HL-60 (cell line): ENCODE measurements at regions not wholly inside any gene's neighbourhood (a gene's known extent, or its start where the extent isn't known, plus 50 kb on each side); places are given as distances from the start of the nearest gene placed in this dataset.

Experiments used
- DNase-seq, 2 experiments: peaks; one replicate each; pipeline ENCODE4 v3.0.0-alpha.2; 2010 to 2020; ENCODE audit warnings: low read depth in 1 of 2, low spot score in 1 of 2
- H3K27ac ChIP-seq: fragments of 250-450 bp; sonication (Bioruptor Pico); replicated peaks from 2 replicates; pipeline ENCODE4 v1.5.1; 2020; ENCODE audit warnings: mild to moderate bottlenecking, moderate library complexity
- H3K27me3 ChIP-seq: fragments of 250-450 bp; sonication (Bioruptor Pico); 2 replicates; pipeline ENCODE4 v1.5.1; 2021; ENCODE audit warnings: mild to moderate bottlenecking, moderate library complexity; ENCODE audit not compliant: insufficient read depth, poor library complexity, severe bottlenecking
- H3K4me3 ChIP-seq: replicated peaks from 2 replicates; pipeline ENCODE4 v1.5.1; 2011; ENCODE audit warnings: mild to moderate bottlenecking, control low read depth, low read length; ENCODE audit not compliant: insufficient read depth
- GABPA ChIP-seq: IDR thresholded peaks from 2 replicates; pipeline ENCODE4 v1.6.1; 2012; ENCODE audit warnings: low read depth
- POLR2AphosphoS5 ChIP-seq: IDR thresholded peaks from 2 replicates; pipeline ENCODE4 v1.6.1; 2012; ENCODE audit warnings: low read depth
- REST ChIP-seq: IDR thresholded peaks from 2 replicates; pipeline ENCODE4 v1.6.1; 2012; ENCODE audit warnings: low read depth; ENCODE audit not compliant: insufficient replicate concordance
- SPI1 ChIP-seq: IDR thresholded peaks from 2 replicates; pipeline ENCODE4 v1.6.1; 2012; ENCODE audit warnings: low read depth, mild to moderate bottlenecking, borderline replicate concordance
- TF ChIP-seq, protein P1 (sequence below): IDR thresholded peaks from one replicate; pipeline ENCODE4 v1.5.1; 2011; ENCODE audit warnings: low read length, control low read depth, inconsistent platforms; ENCODE audit not compliant: insufficient read depth

DNA sequence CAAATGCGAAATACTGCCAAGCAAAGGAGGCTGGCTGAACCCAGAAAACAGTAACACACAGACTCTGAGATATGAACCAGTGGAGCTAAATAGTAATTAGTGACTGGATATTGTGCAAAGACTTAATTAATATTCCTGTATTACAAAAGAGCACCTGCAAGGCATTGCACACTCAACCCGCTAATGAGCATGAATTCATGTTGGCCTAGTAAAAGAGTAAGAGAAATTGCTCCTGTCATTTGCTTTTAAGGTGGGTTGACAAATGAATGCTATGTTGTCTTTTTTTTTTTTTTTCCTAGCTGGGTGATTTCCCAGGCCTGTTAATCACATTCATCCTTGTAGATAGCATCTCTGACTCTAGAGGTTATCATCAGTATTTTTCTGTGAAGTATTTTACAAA, 87.0 kb upstream of the CERS6 start:
- TF ChIP-seq SPI1 (no peak), POLR2AphosphoS5 (no peak), REST (no peak), GABPA (no peak)
- TF ChIP-seq, protein P1, sequence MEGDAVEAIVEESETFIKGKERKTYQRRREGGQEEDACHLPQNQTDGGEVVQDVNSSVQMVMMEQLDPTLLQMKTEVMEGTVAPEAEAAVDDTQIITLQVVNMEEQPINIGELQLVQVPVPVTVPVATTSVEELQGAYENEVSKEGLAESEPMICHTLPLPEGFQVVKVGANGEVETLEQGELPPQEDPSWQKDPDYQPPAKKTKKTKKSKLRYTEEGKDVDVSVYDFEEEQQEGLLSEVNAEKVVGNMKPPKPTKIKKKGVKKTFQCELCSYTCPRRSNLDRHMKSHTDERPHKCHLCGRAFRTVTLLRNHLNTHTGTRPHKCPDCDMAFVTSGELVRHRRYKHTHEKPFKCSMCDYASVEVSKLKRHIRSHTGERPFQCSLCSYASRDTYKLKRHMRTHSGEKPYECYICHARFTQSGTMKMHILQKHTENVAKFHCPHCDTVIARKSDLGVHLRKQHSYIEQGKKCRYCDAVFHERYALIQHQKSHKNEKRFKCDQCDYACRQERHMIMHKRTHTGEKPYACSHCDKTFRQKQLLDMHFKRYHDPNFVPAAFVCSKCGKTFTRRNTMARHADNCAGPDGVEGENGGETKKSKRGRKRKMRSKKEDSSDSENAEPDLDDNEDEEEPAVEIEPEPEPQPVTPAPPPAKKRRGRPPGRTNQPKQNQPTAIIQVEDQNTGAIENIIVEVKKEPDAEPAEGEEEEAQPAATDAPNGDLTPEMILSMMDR, result no peak
- no peak overlapping the region for H3K27ac ChIP-seq
- no peaks in the 10 kb centered on the region for H3K27me3 ChIP-seq
- no peak for DNase-seq
- H3K4me3 ChIP-seq, result no peak overlapping the region

GRCh38 chr2:168371273-168372019, 84.6 kb upstream of the CERS6 start:
- Histone ChIP-seq H3K27me3 (no peaks in the 10 kb centered on the region), H3K27ac (peak overlapping the region; percentile 59), H3K4me3 (no peak overlapping the region)
- TF ChIP-seq REST, result no peak
- TF ChIP-seq POLR2AphosphoS5, result no peak
- no peak for TF ChIP-seq GABPA
- TF ChIP-seq SPI1, result no peak
- TF ChIP-seq, protein P1, result no peak
- DNase-seq, result peak in 1 of 2 experiments; percentile 54

GRCh38 chr2:168373468-168373867, 82.6 kb upstream of the CERS6 start:
- no peak for TF ChIP-seq SPI1
- no peak for TF ChIP-seq REST
- TF ChIP-seq POLR2AphosphoS5, result no peak
- TF ChIP-seq, protein P1, result no peak
- no peak overlapping the region for H3K27ac ChIP-seq
- DNase-seq, result no peak
- H3K4me3 ChIP-seq, result no peak overlapping the region
- no peaks in the 10 kb centered on the region for H3K27me3 ChIP-seq
